Activated T-cell treated with anti-CD3 and anti-CD28 coated beads, Interleukin-2, amount 50 U/mL, for 4 hours (primary cell): ENCODE measurements at regions not wholly inside any gene's neighbourhood (a gene's known extent, or its start where the extent isn't known, plus 50 kb on each side); places are given as distances from the start of the nearest gene placed in this dataset.
"Not testable (repeated sequence)": the region's sequence is repeated elsewhere in the genome, so short reads cannot be mapped to it uniquely, and the experiment has no call there.

Experiments used
- ATAC-seq, 2 donors: fragments of 200-7000 bp; cut with Tn5 transposase; one replicate each; pipeline ENCODE4 v1.10.0; 2021
- DNase-seq: peaks from one replicate; pipeline ENCODE4 v3.0.0-alpha.2; 2020
- H3K27me3 Mint-ChIP-seq: one replicate; pipeline ENCODE4 v1.8.0; 2021; ENCODE audit warnings: low read depth, mixed read lengths
- H3K36me3 Mint-ChIP-seq: one replicate; pipeline ENCODE4 v1.8.0; 2022; ENCODE audit warnings: mixed read lengths; ENCODE audit not compliant: insufficient read depth
- H3K4me1 Mint-ChIP-seq: one replicate; pipeline ENCODE4 v1.8.0; 2021; ENCODE audit warnings: low read depth, mixed read lengths
- H3K4me3 Mint-ChIP-seq: one replicate; pipeline ENCODE4 v1.8.0; 2021; ENCODE audit warnings: mild to moderate bottlenecking, moderate library complexity, mixed read lengths
- H3K9me3 Mint-ChIP-seq: one replicate; pipeline ENCODE4 v1.8.0; 2021; ENCODE audit warnings: mixed read lengths

DNA sequence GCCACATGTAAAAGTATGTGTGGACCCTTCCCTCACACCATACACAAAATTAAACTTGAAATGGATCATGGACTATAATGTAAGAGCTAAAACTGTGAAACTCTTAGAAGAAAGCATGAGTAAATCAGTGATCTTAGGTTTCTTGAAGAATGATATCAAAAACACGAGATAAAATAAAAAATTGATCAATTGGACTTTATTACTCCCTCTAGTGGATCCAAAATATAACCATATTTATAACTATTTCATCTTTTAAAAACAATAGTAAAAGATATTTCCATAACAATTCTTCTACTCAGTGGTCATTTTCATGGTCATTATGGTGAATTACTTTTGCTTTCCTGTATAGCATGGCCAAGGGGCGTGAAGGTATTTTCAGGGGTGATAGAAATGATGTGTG lies 174.6 kb upstream of the LSM14A start:
- ATAC-seq (no peak), DNase-seq (no peak)
- Mint-ChIP-seq H3K9me3 (peaks cover under 1% of the 10 kb centered on the region), H3K4me1 (no peaks in the 10 kb centered on the region), H3K27me3 (peaks cover 19% of the 10 kb centered on the region), H3K36me3 (no peaks in the 10 kb centered on the region), H3K4me3 (no peak overlapping the region)

GRCh38 chr19:33998302-33998701 lies 174.0 kb upstream of the LSM14A start:
- Mint-ChIP-seq H3K9me3 (no peaks in the 10 kb centered on the region), H3K27me3 (peaks cover 22% of the 10 kb centered on the region), H3K4me3 (no peak overlapping the region)

GRCh38 chr19:33998739-33999345 lies 173.5 kb upstream of the LSM14A start:
- peaks cover 23% of the 10 kb centered on the region for H3K27me3 Mint-ChIP-seq
- no peaks in the 10 kb centered on the region for H3K9me3 Mint-ChIP-seq
- no peaks in the 10 kb centered on the region for H3K4me1 Mint-ChIP-seq
- H3K4me3 Mint-ChIP-seq = no peak overlapping the region
- ATAC-seq (no peak), DNase-seq (no peak)
- H3K36me3 Mint-ChIP-seq = no peaks in the 10 kb centered on the region

More at GRCh38 chr19:33998302-33998701, 174.0 kb upstream of the LSM14A start:
- DNase-seq (no peak), ATAC-seq (no peak)
- Mint-ChIP-seq H3K36me3 (no peaks in the 10 kb centered on the region), H3K4me1 (no peaks in the 10 kb centered on the region)

- H3K4me3 Mint-ChIP-seq = no peak overlapping the region
- H3K4me1 Mint-ChIP-seq = no peaks in the 10 kb centered on the region
- DNase-seq (no peak), ATAC-seq (no peak)
- H3K9me3 Mint-ChIP-seq = peaks cover 9% of the 10 kb centered on the region
- peaks cover 50% of the 10 kb centered on the region for H3K27me3 Mint-ChIP-seq
- H3K36me3 Mint-ChIP-seq = peaks cover 1% of the 10 kb centered on the region
Observed at GRCh38 chr19:34017024-34017423, 155.3 kb upstream of the LSM14A start.

- H3K4me3 Mint-ChIP-seq = no peak overlapping the region
- H3K27me3 Mint-ChIP-seq = peaks cover 44% of the 10 kb centered on the region
- no peaks in the 10 kb centered on the region for H3K4me1 Mint-ChIP-seq
- ATAC-seq (no peak), DNase-seq (no peak)
- H3K36me3 Mint-ChIP-seq = peaks cover 1% of the 10 kb centered on the region
- H3K9me3 Mint-ChIP-seq = peaks cover 7% of the 10 kb centered on the region
Observed at GRCh38 chr19:34017601-34018000, 154.7 kb upstream of the LSM14A start.

DNA sequence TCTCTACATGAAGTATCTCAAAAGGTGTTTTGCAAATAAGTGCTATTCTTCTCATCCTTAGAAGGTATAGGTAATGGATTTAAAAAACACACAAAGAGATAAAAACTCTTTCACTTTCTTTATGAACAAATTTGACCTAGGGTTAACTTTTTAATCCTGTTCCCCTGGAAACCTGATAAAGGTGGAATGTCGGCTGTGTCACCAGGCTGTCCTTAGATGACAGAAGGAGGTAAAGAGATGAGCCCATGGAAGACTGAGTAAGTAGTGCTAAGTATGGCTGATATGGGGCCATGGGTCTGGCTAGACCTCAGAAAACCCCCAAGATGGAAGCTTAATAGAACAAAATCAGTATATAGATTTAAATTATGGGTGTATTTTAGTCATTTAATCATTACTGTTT lies 153.8 kb upstream of the LSM14A start:
- ATAC-seq (no peak), DNase-seq (no peak)
- Mint-ChIP-seq H3K36me3 (peaks cover 1% of the 10 kb centered on the region), H3K4me1 (no peaks in the 10 kb centered on the region), H3K4me3 (no peak overlapping the region), H3K9me3 (peaks cover 16% of the 10 kb centered on the region), H3K27me3 (peaks cover 45% of the 10 kb centered on the region)

DNA sequence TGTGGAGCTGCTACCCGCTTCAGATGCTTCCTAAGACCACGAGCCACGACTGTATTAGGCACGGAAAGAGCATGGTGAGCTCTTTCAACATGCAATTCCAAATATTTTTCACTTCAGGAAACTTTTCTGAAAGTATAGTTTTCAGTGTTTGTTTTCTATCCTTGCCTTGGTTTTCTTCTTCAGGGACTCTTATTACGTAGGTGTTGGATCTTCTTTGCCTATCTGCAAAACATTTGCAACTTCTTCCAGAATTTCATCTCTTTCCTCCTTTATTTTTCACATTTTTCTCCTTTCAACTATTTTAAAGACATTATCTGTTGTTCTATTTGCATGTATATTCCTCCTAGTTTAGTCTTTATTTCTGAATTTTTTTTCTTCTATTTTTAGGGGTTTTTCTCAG lies 148.9 kb upstream of the LSM14A start:
- H3K27me3 Mint-ChIP-seq = peaks cover 27% of the 10 kb centered on the region
- ATAC-seq (no peak), DNase-seq (no peak)
- no peak overlapping the region for H3K4me3 Mint-ChIP-seq
- H3K4me1 Mint-ChIP-seq = no peaks in the 10 kb centered on the region
- peaks cover 1% of the 10 kb centered on the region for H3K36me3 Mint-ChIP-seq
- H3K9me3 Mint-ChIP-seq = peaks cover 21% of the 10 kb centered on the region

GRCh38 chr19:34033880-34034279 lies 138.4 kb upstream of the LSM14A start:
- DNase-seq (no peak), ATAC-seq (no peak)
- no peaks in the 10 kb centered on the region for H3K4me1 Mint-ChIP-seq
- H3K27me3 Mint-ChIP-seq = peaks cover 21% of the 10 kb centered on the region
- no peaks in the 10 kb centered on the region for H3K9me3 Mint-ChIP-seq
- no peaks in the 10 kb centered on the region for H3K36me3 Mint-ChIP-seq
- no peak overlapping the region for H3K4me3 Mint-ChIP-seq

- no peak for ATAC-seq
- no peaks in the 10 kb centered on the region for H3K36me3 Mint-ChIP-seq
- peaks cover 21% of the 10 kb centered on the region for H3K27me3 Mint-ChIP-seq
- H3K4me3 Mint-ChIP-seq = no peak overlapping the region
- no peak for DNase-seq
- H3K4me1 Mint-ChIP-seq = no peaks in the 10 kb centered on the region
- H3K9me3 Mint-ChIP-seq = no peaks in the 10 kb centered on the region
Observed at GRCh38 chr19:34034318-34034846, 137.9 kb upstream of the LSM14A start.

DNA sequence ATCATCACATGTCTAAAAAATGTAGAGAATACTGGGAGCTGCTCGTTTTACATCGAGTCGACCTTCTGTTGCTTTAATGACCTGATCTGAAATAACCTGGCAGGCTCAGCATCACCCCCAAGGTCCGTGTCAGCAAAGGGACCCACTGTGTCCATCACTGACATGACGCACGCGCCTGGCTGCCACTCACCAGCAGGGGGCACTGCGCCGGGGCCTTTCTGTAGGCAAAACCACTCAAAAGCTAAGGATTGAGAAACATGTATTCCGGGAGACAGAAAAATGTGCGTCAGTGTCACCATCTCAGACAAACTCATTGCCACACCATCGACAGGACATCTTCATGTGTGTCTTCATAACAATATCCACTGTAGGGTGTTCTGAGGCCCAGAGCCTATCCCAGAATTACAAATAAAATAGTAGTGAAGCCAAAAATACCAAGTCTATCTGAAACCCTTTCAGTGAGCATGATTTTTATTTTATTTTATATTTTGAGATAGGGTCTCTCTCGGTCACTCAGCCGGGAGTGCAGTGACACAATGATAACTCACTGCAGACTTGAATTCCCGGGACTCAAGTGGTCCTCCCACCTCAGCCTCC lies 130.3 kb upstream of the LSM14A start:
- H3K27me3 Mint-ChIP-seq = peaks cover 21% of the 10 kb centered on the region

GRCh38 chr19:34044021-34044420 lies 128.3 kb upstream of the LSM14A start:
- Mint-ChIP-seq H3K36me3 (no peaks in the 10 kb centered on the region), H3K4me3 (no peak overlapping the region), H3K27me3 (peaks cover 26% of the 10 kb centered on the region), H3K9me3 (peaks cover 7% of the 10 kb centered on the region), H3K4me1 (peaks cover 2% of the 10 kb centered on the region)
- DNase-seq (no peak), ATAC-seq (no peak)

More for the DNA sequence above, 130.3 kb upstream of the LSM14A start:
- DNase-seq (peak; percentile 67), ATAC-seq (peak in 1 of 2 donors; percentile 40)
- Mint-ChIP-seq H3K36me3 (no peaks in the 10 kb centered on the region), H3K9me3 (peaks cover 7% of the 10 kb centered on the region), H3K4me1 (peaks cover 2% of the 10 kb centered on the region), H3K4me3 (no peak overlapping the region)

DNA sequence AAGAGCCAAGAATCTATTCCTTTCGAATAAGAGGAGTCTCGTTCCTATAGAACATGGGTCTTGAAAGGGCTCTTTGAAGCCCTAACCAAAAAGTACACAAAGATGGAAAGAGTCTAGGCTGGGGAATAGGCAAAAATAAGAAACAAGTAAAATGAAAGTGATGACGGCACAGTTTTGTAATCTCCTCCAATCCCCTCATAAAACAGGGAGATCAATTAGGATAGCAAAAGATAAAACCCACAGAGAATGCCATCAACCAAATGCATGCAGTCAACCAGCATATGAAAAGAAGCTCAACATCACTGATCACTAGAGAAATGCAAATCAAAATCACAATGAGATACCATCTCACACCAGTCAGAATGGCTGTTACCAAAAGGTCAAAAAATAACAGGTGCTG lies 122.4 kb upstream of the LSM14A start:
- ATAC-seq (no peak), DNase-seq (no peak)
- Mint-ChIP-seq H3K36me3 (no peaks in the 10 kb centered on the region), H3K4me3 (no peak overlapping the region), H3K4me1 (no peaks in the 10 kb centered on the region), H3K9me3 (no peaks in the 10 kb centered on the region), H3K27me3 (peaks cover 15% of the 10 kb centered on the region)

DNA sequence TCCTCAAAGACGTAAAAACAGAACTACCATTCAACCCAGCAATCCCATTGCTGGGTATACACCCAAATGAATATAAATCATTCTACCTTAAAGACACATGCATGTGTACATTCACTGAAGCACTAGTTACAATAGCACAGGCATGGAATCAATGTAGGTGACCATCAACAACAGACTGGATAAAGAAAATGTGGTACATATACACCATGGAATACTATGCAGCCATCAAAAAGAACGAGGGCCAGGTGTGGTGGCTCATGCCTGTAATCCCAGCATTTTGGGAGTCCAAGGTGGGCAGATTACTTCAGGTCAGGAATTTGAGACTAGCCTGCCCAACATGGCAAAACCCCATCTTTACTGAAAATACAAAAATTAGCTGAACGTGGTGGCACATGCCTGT lies 121.9 kb upstream of the LSM14A start:
- not testable (repeated sequence) for H3K36me3 Mint-ChIP-seq, ATAC-seq, DNase-seq, H3K4me1 Mint-ChIP-seq, H3K4me3 Mint-ChIP-seq, H3K9me3 Mint-ChIP-seq
- H3K27me3 Mint-ChIP-seq = peaks cover 15% of the 10 kb centered on the region

GRCh38 chr19:34051255-34051654 lies 121.0 kb upstream of the LSM14A start:
- Mint-ChIP-seq H3K9me3 (no peaks in the 10 kb centered on the region), H3K4me1 (no peaks in the 10 kb centered on the region), H3K27me3 (peaks cover 15% of the 10 kb centered on the region), H3K4me3 (no peak overlapping the region), H3K36me3 (no peaks in the 10 kb centered on the region)
- DNase-seq (no peak), ATAC-seq (no peak)

DNA sequence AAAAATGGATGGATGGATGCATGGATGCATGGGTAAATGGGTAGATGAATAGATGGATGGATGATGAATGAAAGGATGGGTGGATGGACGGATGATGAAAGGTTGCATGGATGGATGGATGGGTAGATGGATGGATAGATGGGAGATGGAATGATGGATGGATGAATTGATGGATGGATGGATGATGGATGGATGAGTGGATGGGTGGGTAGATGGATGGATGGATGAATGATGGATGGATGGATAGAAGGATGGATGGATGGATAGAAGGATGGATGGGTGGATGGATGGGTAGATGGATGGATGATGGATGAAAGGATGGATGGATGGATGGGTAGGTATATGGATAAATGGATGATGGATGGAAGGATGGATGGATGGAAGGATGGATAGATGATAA lies 115.1 kb upstream of the LSM14A start:
- H3K4me3 Mint-ChIP-seq = no peak overlapping the region
- no peaks in the 10 kb centered on the region for H3K9me3 Mint-ChIP-seq
- H3K27me3 Mint-ChIP-seq = peaks cover 9% of the 10 kb centered on the region
- H3K4me1 Mint-ChIP-seq = no peaks in the 10 kb centered on the region
- ATAC-seq = no peak
- DNase-seq = no peak
- H3K36me3 Mint-ChIP-seq = no peaks in the 10 kb centered on the region
